Ishikawa (cell line): ENCODE measurements at regions not wholly inside any gene's neighbourhood (a gene's known extent, or its start where the extent isn't known, plus 50 kb on each side); places are given as distances from the start of the nearest gene placed in this dataset.

Source experiments
- EP300 ChIP-seq: IDR thresholded peaks from 2 replicates; pipeline ENCODE4 v1.6.1; 2012; ENCODE audit warnings: borderline replicate concordance
- TCF12 ChIP-seq: IDR thresholded peaks from 2 replicates; pipeline ENCODE4 v1.6.1; 2012; ENCODE audit warnings: low read depth
- TEAD4 ChIP-seq: IDR thresholded peaks from 2 replicates; pipeline ENCODE4 v1.6.1; 2012

DNA sequence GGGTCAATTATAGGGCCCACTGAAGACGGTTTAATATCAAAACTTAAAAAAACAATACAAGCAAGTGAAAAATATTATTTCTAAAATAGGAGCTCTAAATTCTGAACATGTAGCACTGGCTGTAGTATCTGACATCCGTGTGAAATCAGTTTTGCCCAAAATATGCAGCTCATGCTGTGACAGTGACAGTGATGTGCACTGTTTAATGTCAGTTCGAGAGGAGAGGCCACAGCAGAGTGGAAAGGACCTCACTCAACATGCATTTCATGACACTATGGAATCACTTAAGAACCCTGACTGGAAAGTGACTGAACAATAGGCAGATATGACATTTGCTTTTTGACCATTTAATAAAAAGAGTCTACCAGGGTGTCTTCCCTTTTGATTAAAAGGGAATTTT is 397.0 kb downstream of the FRK start:
- no peak for TF ChIP-seq EP300
- no peak for TF ChIP-seq TCF12
- TF ChIP-seq TEAD4: no peak
